ENCODE measurements at regions not wholly inside any gene's neighbourhood (a gene's known extent, or its start where the extent isn't known, plus 50 kb on each side); places are given as distances from the start of the nearest gene placed in this dataset.
A peak's percentile ranks its signal among the peaks of the same experiment; 100 is the strongest.

GRCh38 chr21:35850029-35850428 is 210.3 kb downstream of the SETD4 start:
- peak; percentile 19 for DNase-seq (ENCODE audit: extremely low read depth, low read depth)

GRCh38 chr21:35849144-35849543 is 211.2 kb downstream of the SETD4 start:
- no peak for TF ChIP-seq CTCF (IDR thresholded peaks at IDR 0.05; ENCODE audit: low read depth, low read length)
- no peak for DNase-seq (ENCODE audit: extremely low read depth, low read depth)

More at GRCh38 chr21:35850029-35850428, 210.3 kb downstream of the SETD4 start:
- no peak for TF ChIP-seq CTCF (IDR thresholded peaks at IDR 0.05; ENCODE audit: low read depth, low read length)

GRCh38 chr21:35843911-35844667 is 216.2 kb downstream of the SETD4 start:
- TF ChIP-seq CTCF (IDR thresholded peaks at IDR 0.05; ENCODE audit: low read depth, low read length) = no peak
- no peak for DNase-seq (ENCODE audit: extremely low read depth, low read depth)

- no peak for TF ChIP-seq CTCF (IDR thresholded peaks at IDR 0.05; ENCODE audit: low read depth, low read length)
- no peak for DNase-seq (ENCODE audit: extremely low read depth, low read depth)
Observed at GRCh38 chr21:35840949-35841348, 219.4 kb downstream of the SETD4 start.

- peak; percentile 93 for TF ChIP-seq CTCF (IDR thresholded peaks at IDR 0.05; ENCODE audit: low read depth, low read length)
- DNase-seq (ENCODE audit: extremely low read depth, low read depth) = peak; percentile 78
Observed at GRCh38 chr21:35840197-35840799, 220.0 kb downstream of the SETD4 start.

- DNase-seq (ENCODE audit: extremely low read depth, low read depth) = no peak
Observed at GRCh38 chr21:35838987-35839763, 221.2 kb downstream of the SETD4 start.

More at GRCh38 chr21:35838987-35839763, 221.2 kb downstream of the SETD4 start:
- TF ChIP-seq CTCF (IDR thresholded peaks at IDR 0.05; ENCODE audit: low read depth, low read length) = no peak

Measured in AG09319 (cell line).